GM23338 (cell line): ENCODE measurements at regions not wholly inside any gene's neighbourhood (a gene's known extent, or its start where the extent isn't known, plus 50 kb on each side); places are given as distances from the start of the nearest gene placed in this dataset.

Experiments
- ATAC-seq: fragments of 200-7000 bp; cut with Tn5 transposase; 3 replicates; pipeline ENCODE4 v1.9.1; 2020
- DNase-seq: peaks from one replicate; pipeline ENCODE4 v3.0.0-alpha.2; 2015; ENCODE audit warnings: low spot score
- H2AFZ ChIP-seq: fragments of 200-600 bp; sonication (generic); 2 replicates; pipeline ENCODE4 v1.8.0; 2016; ENCODE audit warnings: antibody characterized with exemption, mild to moderate bottlenecking, moderate library complexity
- H3F3A ChIP-seq: fragments of 200-600 bp; sonication (generic); replicated peaks from 2 replicates; pipeline ENCODE4 v1.8.0; 2017; ENCODE audit warnings: antibody characterized with exemption, mixed run types, low read depth
- H3K27ac ChIP-seq: fragments of 200-600 bp; sonication (generic); 2 replicates; pipeline ENCODE4 v1.6.1; 2016; ENCODE audit warnings: low read depth
- H3K27me3 ChIP-seq: fragments of 200-600 bp; sonication (generic); 2 replicates; pipeline ENCODE4 v1.8.0; 2016; ENCODE audit warnings: mild to moderate bottlenecking, mixed run types, moderate library complexity; ENCODE audit not compliant: insufficient read depth
- H3K36me3 ChIP-seq: fragments of 200-600 bp; sonication (generic); 2 replicates; pipeline ENCODE4 v1.8.0; 2016; ENCODE audit warnings: mild to moderate bottlenecking; ENCODE audit not compliant: insufficient read depth
- H3K4me1 ChIP-seq: fragments of 200-600 bp; sonication (generic); 2 replicates; pipeline ENCODE4 v1.8.0; 2016; ENCODE audit warnings: mild to moderate bottlenecking, moderate library complexity; ENCODE audit not compliant: insufficient read depth
- H3K4me2 ChIP-seq: fragments of 200-600 bp; sonication (generic); 2 replicates; pipeline ENCODE4 v1.7.1; 2017; ENCODE audit warnings: mixed run types
- H3K4me3 ChIP-seq: fragments of 200-600 bp; sonication (generic); 2 replicates; pipeline ENCODE4 v1.6.1; 2016; ENCODE audit warnings: mixed run types
- H3K79me2 ChIP-seq: fragments of 200-600 bp; sonication (generic); replicated peaks from 2 replicates; pipeline ENCODE4 v1.8.0; 2017; ENCODE audit warnings: mild to moderate bottlenecking; ENCODE audit not compliant: insufficient read depth
- H3K9me2 ChIP-seq: fragments of 200-600 bp; sonication (generic); 2 replicates; pipeline ENCODE4 v1.8.0; 2017; ENCODE audit not compliant: insufficient read depth
- H4K20me1 ChIP-seq: fragments of 200-600 bp; sonication (generic); replicated peaks from 2 replicates; pipeline ENCODE4 v1.8.0; 2017; ENCODE audit warnings: mild to moderate bottlenecking; ENCODE audit not compliant: insufficient read depth
- H3K27ac Mint-ChIP-seq: 2 replicates; pipeline ENCODE4 v1.8.0; 2020; ENCODE audit warnings: inconsistent platforms, mild to moderate bottlenecking, moderate library complexity, mixed read lengths
- H3K27me3 Mint-ChIP-seq: 3 replicates; pipeline ENCODE4 v1.8.0; 2022; ENCODE audit warnings: low read depth, mild to moderate bottlenecking, moderate library complexity, mixed read lengths, inconsistent platforms; ENCODE audit not compliant: insufficient read depth, poor library complexity
- H3K36me3 Mint-ChIP-seq: 3 replicates; pipeline ENCODE4 v1.8.0; 2021; ENCODE audit warnings: low read depth, mild to moderate bottlenecking, inconsistent platforms, moderate library complexity, mixed read lengths
- H3K4me1 Mint-ChIP-seq: 3 replicates; pipeline ENCODE4 v1.8.0; 2020; ENCODE audit warnings: mild to moderate bottlenecking, inconsistent platforms, mixed read lengths
- H3K4me3 Mint-ChIP-seq: 3 replicates; pipeline ENCODE4 v1.8.0; 2021; ENCODE audit warnings: moderate library complexity, mild to moderate bottlenecking, inconsistent platforms, mixed read lengths
- H3K9me3 Mint-ChIP-seq: 3 replicates; pipeline ENCODE4 v1.8.0; 2020; ENCODE audit warnings: moderate library complexity, mild to moderate bottlenecking, inconsistent platforms, mixed read lengths
- CREB1 ChIP-seq: fragments of 250-450 bp; sonication (Bioruptor Pico); IDR thresholded peaks from 2 replicates; pipeline ENCODE4 v1.5.0; 2020; ENCODE audit warnings: low read depth, mild to moderate bottlenecking, moderate library complexity
- ETS1 ChIP-seq: IDR thresholded peaks from 2 replicates; pipeline ENCODE4 v1.6.1; 2016; ENCODE audit warnings: antibody characterized with exemption
- EZH2 ChIP-seq: fragments of 200-600 bp; sonication (generic); IDR thresholded peaks from one replicate; pipeline ENCODE4 v1.8.0; 2017; ENCODE audit warnings: antibody characterized with exemption, mild to moderate bottlenecking, low read depth; ENCODE audit not compliant: unreplicated experiment
- EZH2phosphoT487 ChIP-seq: fragments of 200-600 bp; sonication (generic); IDR thresholded peaks from one replicate; pipeline ENCODE4 v1.8.1; 2018; ENCODE audit warnings: antibody characterized with exemption; ENCODE audit not compliant: unreplicated experiment
- JUNB ChIP-seq: IDR thresholded peaks from one replicate; pipeline ENCODE4 v1.6.1; 2016; ENCODE audit warnings: antibody characterized with exemption; ENCODE audit not compliant: unreplicated experiment
- NANOG ChIP-seq: IDR thresholded peaks from 2 replicates; pipeline ENCODE4 v1.6.1; 2016; ENCODE audit warnings: antibody characterized with exemption, borderline replicate concordance
- POLR2AphosphoS5 ChIP-seq: IDR thresholded peaks from 2 replicates; pipeline ENCODE4 v1.6.1; 2016; ENCODE audit warnings: antibody characterized with exemption, low read depth
- REST ChIP-seq: IDR thresholded peaks from one replicate; pipeline ENCODE4 v1.6.1; 2018; ENCODE audit warnings: antibody characterized with exemption; ENCODE audit not compliant: unreplicated experiment
- STAT1 ChIP-seq: IDR thresholded peaks from one replicate; pipeline ENCODE4 v1.6.1; 2016; ENCODE audit warnings: antibody characterized with exemption; ENCODE audit not compliant: unreplicated experiment
- ZNF114 ChIP-seq: fragments of 250-450 bp; sonication (Bioruptor Pico); IDR thresholded peaks from 2 replicates; pipeline ENCODE4 v1.5.0; 2020; ENCODE audit warnings: mild to moderate bottlenecking, moderate library complexity
- ZNF331 ChIP-seq: fragments of 250-450 bp; sonication (Bioruptor Pico); IDR thresholded peaks from 2 replicates; pipeline ENCODE4 v1.5.0; 2020; ENCODE audit warnings: low read depth, mild to moderate bottlenecking, moderate library complexity
- TF ChIP-seq, protein P1 (sequence below), 2 experiments: fragments of 200-600 bp in 1 of 2; sonication (generic) in 1 of 2; conservative IDR thresholded peaks; 2 replicates each; pipeline versions ENCODE4 v1.5.1 to v1.6.1; 2016 to 2017; ENCODE audit warnings: antibody characterized with exemption in 2 of 2, low read depth in 2 of 2, mild to moderate bottlenecking in 2 of 2, moderate library complexity in 1 of 2
- TF ChIP-seq, protein P2 (sequence below): fragments of 250-450 bp; sonication (Bioruptor Pico); IDR thresholded peaks from 2 replicates; pipeline ENCODE4 v1.5.0; 2020; ENCODE audit warnings: mild to moderate bottlenecking, moderate library complexity

GRCh38 chr20:50312002-50312681 lies 121.5 kb downstream of the CEBPB start:
- no peaks in the 10 kb centered on the region for H3K36me3 Mint-ChIP-seq
- no peaks in the 10 kb centered on the region; the same call in 2 of the 3 replicates for H3K9me3 Mint-ChIP-seq
- Histone ChIP-seq H3K4me2 (no peak overlapping the region), H3K36me3 (no peaks in the 10 kb centered on the region), H3K79me2 (no peaks in the 10 kb centered on the region), H3K4me3 (no peak overlapping the region), H2AFZ (no peak overlapping the region), H3K27ac (no peak overlapping the region), H3F3A (no peaks in the 10 kb centered on the region), H3K9me2 (no peaks in the 10 kb centered on the region; the same call in 1 of the 2 replicates), H3K27me3 (no peaks in the 10 kb centered on the region), H4K20me1 (no peaks in the 10 kb centered on the region), H3K4me1 (no peaks in the 10 kb centered on the region; the same call in 1 of the 2 replicates)
- H3K27ac Mint-ChIP-seq = no peak overlapping the region
- H3K4me1 Mint-ChIP-seq = peaks cover 12% of the 10 kb centered on the region
- no peak overlapping the region for H3K4me3 Mint-ChIP-seq
- TF ChIP-seq CREB1 (CRISPR knock-in tag) (no peak), POLR2AphosphoS5 (no peak), STAT1 (no peak), ZNF331 (CRISPR knock-in tag) (no peak), REST (no peak), EZH2phosphoT487 (no peak), EZH2 (no peak), NANOG (no peak), ZNF114 (CRISPR knock-in tag) (no peak), ETS1 (no peak), JUNB (no peak)
- TF ChIP-seq, protein P1, sequence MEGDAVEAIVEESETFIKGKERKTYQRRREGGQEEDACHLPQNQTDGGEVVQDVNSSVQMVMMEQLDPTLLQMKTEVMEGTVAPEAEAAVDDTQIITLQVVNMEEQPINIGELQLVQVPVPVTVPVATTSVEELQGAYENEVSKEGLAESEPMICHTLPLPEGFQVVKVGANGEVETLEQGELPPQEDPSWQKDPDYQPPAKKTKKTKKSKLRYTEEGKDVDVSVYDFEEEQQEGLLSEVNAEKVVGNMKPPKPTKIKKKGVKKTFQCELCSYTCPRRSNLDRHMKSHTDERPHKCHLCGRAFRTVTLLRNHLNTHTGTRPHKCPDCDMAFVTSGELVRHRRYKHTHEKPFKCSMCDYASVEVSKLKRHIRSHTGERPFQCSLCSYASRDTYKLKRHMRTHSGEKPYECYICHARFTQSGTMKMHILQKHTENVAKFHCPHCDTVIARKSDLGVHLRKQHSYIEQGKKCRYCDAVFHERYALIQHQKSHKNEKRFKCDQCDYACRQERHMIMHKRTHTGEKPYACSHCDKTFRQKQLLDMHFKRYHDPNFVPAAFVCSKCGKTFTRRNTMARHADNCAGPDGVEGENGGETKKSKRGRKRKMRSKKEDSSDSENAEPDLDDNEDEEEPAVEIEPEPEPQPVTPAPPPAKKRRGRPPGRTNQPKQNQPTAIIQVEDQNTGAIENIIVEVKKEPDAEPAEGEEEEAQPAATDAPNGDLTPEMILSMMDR (conservative IDR thresholded peaks at IDR 0.05; ENCODE audit: low read depth in 2 of 2) = no peak
- TF ChIP-seq, protein P2, sequence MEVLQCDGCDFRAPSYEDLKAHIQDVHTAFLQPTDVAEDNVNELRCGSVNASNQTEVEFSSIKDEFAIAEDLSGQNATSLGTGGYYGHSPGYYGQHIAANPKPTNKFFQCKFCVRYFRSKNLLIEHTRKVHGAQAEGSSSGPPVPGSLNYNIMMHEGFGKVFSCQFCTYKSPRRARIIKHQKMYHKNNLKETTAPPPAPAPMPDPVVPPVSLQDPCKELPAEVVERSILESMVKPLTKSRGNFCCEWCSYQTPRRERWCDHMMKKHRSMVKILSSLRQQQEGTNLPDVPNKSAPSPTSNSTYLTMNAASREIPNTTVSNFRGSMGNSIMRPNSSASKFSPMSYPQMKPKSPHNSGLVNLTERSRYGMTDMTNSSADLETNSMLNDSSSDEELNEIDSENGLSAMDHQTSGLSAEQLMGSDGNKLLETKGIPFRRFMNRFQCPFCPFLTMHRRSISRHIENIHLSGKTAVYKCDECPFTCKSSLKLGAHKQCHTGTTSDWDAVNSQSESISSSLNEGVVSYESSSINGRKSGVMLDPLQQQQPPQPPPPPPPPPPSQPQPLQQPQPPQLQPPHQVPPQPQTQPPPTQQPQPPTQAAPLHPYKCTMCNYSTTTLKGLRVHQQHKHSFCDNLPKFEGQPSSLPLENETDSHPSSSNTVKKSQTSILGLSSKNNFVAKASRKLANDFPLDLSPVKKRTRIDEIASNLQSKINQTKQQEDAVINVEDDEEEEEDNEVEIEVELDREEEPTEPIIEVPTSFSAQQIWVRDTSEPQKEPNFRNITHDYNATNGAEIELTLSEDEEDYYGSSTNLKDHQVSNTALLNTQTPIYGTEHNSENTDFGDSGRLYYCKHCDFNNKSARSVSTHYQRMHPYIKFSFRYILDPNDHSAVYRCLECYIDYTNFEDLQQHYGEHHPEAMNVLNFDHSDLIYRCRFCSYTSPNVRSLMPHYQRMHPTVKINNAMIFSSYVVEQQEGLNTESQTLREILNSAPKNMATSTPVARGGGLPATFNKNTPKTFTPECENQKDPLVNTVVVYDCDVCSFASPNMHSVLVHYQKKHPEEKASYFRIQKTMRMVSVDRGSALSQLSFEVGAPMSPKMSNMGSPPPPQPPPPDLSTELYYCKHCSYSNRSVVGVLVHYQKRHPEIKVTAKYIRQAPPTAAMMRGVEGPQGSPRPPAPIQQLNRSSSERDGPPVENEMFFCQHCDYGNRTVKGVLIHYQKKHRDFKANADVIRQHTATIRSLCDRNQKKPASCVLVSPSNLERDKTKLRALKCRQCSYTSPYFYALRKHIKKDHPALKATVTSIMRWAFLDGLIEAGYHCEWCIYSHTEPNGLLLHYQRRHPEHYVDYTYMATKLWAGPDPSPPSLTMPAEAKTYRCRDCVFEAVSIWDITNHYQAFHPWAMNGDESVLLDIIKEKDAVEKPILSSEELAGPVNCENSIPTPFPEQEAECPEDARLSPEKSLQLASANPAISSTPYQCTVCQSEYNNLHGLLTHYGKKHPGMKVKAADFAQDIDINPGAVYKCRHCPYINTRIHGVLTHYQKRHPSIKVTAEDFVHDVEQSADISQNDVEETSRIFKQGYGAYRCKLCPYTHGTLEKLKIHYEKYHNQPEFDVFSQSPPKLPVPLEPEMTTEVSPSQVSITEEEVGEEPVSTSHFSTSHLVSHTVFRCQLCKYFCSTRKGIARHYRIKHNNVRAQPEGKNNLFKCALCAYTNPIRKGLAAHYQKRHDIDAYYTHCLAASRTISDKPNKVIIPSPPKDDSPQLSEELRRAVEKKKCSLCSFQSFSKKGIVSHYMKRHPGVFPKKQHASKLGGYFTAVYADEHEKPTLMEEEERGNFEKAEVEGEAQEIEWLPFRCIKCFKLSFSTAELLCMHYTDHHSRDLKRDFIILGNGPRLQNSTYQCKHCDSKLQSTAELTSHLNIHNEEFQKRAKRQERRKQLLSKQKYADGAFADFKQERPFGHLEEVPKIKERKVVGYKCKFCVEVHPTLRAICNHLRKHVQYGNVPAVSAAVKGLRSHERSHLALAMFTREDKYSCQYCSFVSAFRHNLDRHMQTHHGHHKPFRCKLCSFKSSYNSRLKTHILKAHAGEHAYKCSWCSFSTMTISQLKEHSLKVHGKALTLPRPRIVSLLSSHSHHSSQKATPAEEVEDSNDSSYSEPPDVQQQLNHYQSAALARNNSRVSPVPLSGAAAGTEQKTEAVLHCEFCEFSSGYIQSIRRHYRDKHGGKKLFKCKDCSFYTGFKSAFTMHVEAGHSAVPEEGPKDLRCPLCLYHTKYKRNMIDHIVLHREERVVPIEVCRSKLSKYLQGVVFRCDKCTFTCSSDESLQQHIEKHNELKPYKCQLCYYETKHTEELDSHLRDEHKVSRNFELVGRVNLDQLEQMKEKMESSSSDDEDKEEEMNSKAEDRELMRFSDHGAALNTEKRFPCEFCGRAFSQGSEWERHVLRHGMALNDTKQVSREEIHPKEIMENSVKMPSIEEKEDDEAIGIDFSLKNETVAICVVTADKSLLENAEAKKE (CRISPR knock-in tag) = no peak
- DNase-seq = no peak
- ATAC-seq = no peak
- peaks cover 4% of the 10 kb centered on the region for H3K27me3 Mint-ChIP-seq
